HEK293 (cell line): ENCODE measurements at regions not wholly inside any gene's neighbourhood (a gene's known extent, or its start where the extent isn't known, plus 50 kb on each side); places are given as distances from the start of the nearest gene placed in this dataset.

Experiments used
- CTCF ChIA-PET: fragments of 350-600 bp; formaldehyde crosslinking; extraction: SDS; loops from one replicate; lab custom pipeline; 2021; ENCODE audit warnings: antibody characterized with exemption; lab: Yijun Ruan, JAX
- POLR2A ChIA-PET: fragments of 300-600 bp; formaldehyde crosslinking; extraction: SDS; loops from one replicate; lab custom pipeline; 2020; ENCODE audit warnings: antibody characterized with exemption, inconsistent platforms; lab: Yijun Ruan, JAX
- H3K27ac ChIP-seq: fragments of 200-500 bp; sonication (Bioruptor generic); 2 replicates; pipeline ENCODE4 v1.5.1; 2014; ENCODE audit warnings: low read depth, low read length, control low read depth, inconsistent platforms; ENCODE audit errors: extremely low read depth
- H3K36me3 ChIP-seq, 2 experiments: fragments of 200-500 bp in 1 of 2; sonication (Bioruptor generic) in 1 of 2; 1 replicate in 1 of 2; 2 replicates in 1 of 2; pipeline ENCODE4 v1.5.1; 2014 to 2017; ENCODE audit warnings: inconsistent platforms in 2 of 2, low read length in 2 of 2; ENCODE audit not compliant: control insufficient read depth in 2 of 2, insufficient read depth in 1 of 2
- H3K4me1 ChIP-seq: fragments of 200-500 bp; sonication (Bioruptor generic); 2 replicates; pipeline ENCODE4 v1.5.1; 2014; ENCODE audit warnings: mild to moderate bottlenecking, low read length, inconsistent platforms; ENCODE audit not compliant: control insufficient read depth, insufficient read depth
- H3K4me3 ChIP-seq: 2 replicates; pipeline ENCODE4 v1.5.1; 2011; ENCODE audit warnings: low read depth, mild to moderate bottlenecking, control low read depth, low read length, moderate library complexity
- H3K9me3 ChIP-seq: fragments of 200-500 bp; sonication (Bioruptor generic); 2 replicates; pipeline ENCODE4 v1.5.1; 2014; ENCODE audit warnings: low read depth, low read length, inconsistent platforms; ENCODE audit not compliant: control insufficient read depth, insufficient read depth
- ATF2 ChIP-seq: fragments of 450-650 bp; formaldehyde crosslinking; IDR thresholded peaks from 2 replicates; pipeline ENCODE4 v1.5.1; 2016; ENCODE audit warnings: missing biosample characterization, missing genetic modification characterization, low read depth
- FEZF1 ChIP-seq: fragments of 450-650 bp; formaldehyde crosslinking; IDR thresholded peaks from 2 replicates; pipeline ENCODE4 v1.5.1; 2016; ENCODE audit warnings: missing biosample characterization, missing genetic modification characterization
- GLIS2 ChIP-seq: fragments of 450-650 bp; formaldehyde crosslinking; IDR thresholded peaks from 2 replicates; pipeline ENCODE4 v1.5.1; 2016; ENCODE audit warnings: missing biosample characterization, missing genetic modification characterization
- HOXC10 ChIP-seq: sonication (generic); formaldehyde crosslinking; IDR thresholded peaks from 2 replicates; pipeline ENCODE4 v1.8.1; 2023; ENCODE audit warnings: mild to moderate bottlenecking, missing genetic modification reagents
- KLF8 ChIP-seq: fragments of 450-650 bp; formaldehyde crosslinking; IDR thresholded peaks from 2 replicates; pipeline ENCODE4 v1.5.1; 2016; ENCODE audit warnings: missing biosample characterization, missing genetic modification characterization
- MZF1 ChIP-seq: fragments of 450-650 bp; formaldehyde crosslinking; IDR thresholded peaks from 2 replicates; pipeline ENCODE4 v1.5.1; 2017; ENCODE audit warnings: missing biosample characterization, missing genetic modification characterization, borderline replicate concordance
- SALL2 ChIP-seq: fragments of 450-650 bp; formaldehyde crosslinking; IDR thresholded peaks from 2 replicates; pipeline ENCODE4 v1.5.0; 2017; ENCODE audit warnings: missing biosample characterization, mild to moderate bottlenecking, missing genetic modification characterization, borderline replicate concordance
- YY2 ChIP-seq: fragments of 450-650 bp; formaldehyde crosslinking; IDR thresholded peaks from 2 replicates; pipeline ENCODE4 v1.5.1; 2016; ENCODE audit warnings: missing biosample characterization, missing genetic modification characterization
- ZBTB44 ChIP-seq: fragments of 450-650 bp; IDR thresholded peaks from 2 replicates; pipeline ENCODE4 v1.5.1; 2018; ENCODE audit warnings: missing biosample characterization, mild to moderate bottlenecking, missing genetic modification characterization
- ZEB2 ChIP-seq: fragments of 450-650 bp; formaldehyde crosslinking; IDR thresholded peaks from 2 replicates; pipeline ENCODE4 v1.5.1; 2016; ENCODE audit warnings: missing biosample characterization, missing genetic modification characterization
- ZFP3 ChIP-seq: fragments of 450-650 bp; formaldehyde crosslinking; IDR thresholded peaks from 2 replicates; pipeline ENCODE4 v1.5.1; 2016; ENCODE audit warnings: low read depth, missing biosample characterization, missing genetic modification characterization
- ZNF132 ChIP-seq: fragments of 450-650 bp; formaldehyde crosslinking; IDR thresholded peaks from 2 replicates; pipeline ENCODE4 v1.5.1; 2017; ENCODE audit warnings: missing biosample characterization, missing genetic modification characterization, borderline replicate concordance
- ZNF157 ChIP-seq: fragments of 450-650 bp; formaldehyde crosslinking; IDR thresholded peaks from 2 replicates; pipeline ENCODE4 v1.5.1; 2016; ENCODE audit warnings: missing biosample characterization, missing genetic modification characterization
- ZNF266 ChIP-seq: fragments of 450-650 bp; formaldehyde crosslinking; IDR thresholded peaks from 2 replicates; pipeline ENCODE4 v1.5.1; 2016; ENCODE audit warnings: missing biosample characterization, missing genetic modification characterization, low read depth
- ZNF335 ChIP-seq: fragments of 450-650 bp; formaldehyde crosslinking; conservative IDR thresholded peaks from 2 replicates; pipeline ENCODE4 v1.5.1; 2016; ENCODE audit warnings: missing biosample characterization, missing genetic modification characterization
- ZNF350 ChIP-seq: fragments of 450-650 bp; formaldehyde crosslinking; IDR thresholded peaks from 2 replicates; pipeline ENCODE4 v1.5.0; 2017; ENCODE audit warnings: missing biosample characterization, mild to moderate bottlenecking, missing genetic modification characterization
- ZNF423 ChIP-seq: fragments of 450-650 bp; formaldehyde crosslinking; IDR thresholded peaks from 2 replicates; pipeline ENCODE4 v1.5.1; 2016; ENCODE audit warnings: missing biosample characterization, missing genetic modification characterization
- ZNF433 ChIP-seq: fragments of 450-650 bp; formaldehyde crosslinking; IDR thresholded peaks from 2 replicates; pipeline ENCODE4 v1.5.1; 2016; ENCODE audit warnings: missing biosample characterization, missing genetic modification characterization, low read depth
- ZNF48 ChIP-seq: fragments of 450-650 bp; formaldehyde crosslinking; IDR thresholded peaks from 2 replicates; pipeline ENCODE4 v1.5.1; 2016; ENCODE audit warnings: missing biosample characterization, missing genetic modification characterization
- ZNF510 ChIP-seq: fragments of 450-650 bp; formaldehyde crosslinking; IDR thresholded peaks from 2 replicates; pipeline ENCODE4 v1.5.1; 2018; ENCODE audit warnings: mild to moderate bottlenecking, missing genetic modification characterization, missing biosample characterization; ENCODE audit not compliant: insufficient replicate concordance
- ZNF521 ChIP-seq: fragments of 450-650 bp; formaldehyde crosslinking; IDR thresholded peaks from 2 replicates; pipeline ENCODE4 v1.5.1; 2017; ENCODE audit warnings: missing biosample characterization, mild to moderate bottlenecking, missing genetic modification characterization
- ZNF544 ChIP-seq: fragments of 450-650 bp; formaldehyde crosslinking; IDR thresholded peaks from 2 replicates; pipeline ENCODE4 v1.5.0; 2017; ENCODE audit warnings: missing biosample characterization, missing genetic modification characterization
- ZNF548 ChIP-seq: fragments of 450-650 bp; formaldehyde crosslinking; IDR thresholded peaks from 2 replicates; pipeline ENCODE4 v1.5.1; 2016; ENCODE audit warnings: missing biosample characterization, missing genetic modification characterization
- ZNF558 ChIP-seq: fragments of 450-650 bp; formaldehyde crosslinking; IDR thresholded peaks from 2 replicates; pipeline ENCODE4 v1.5.1; 2016; ENCODE audit warnings: missing biosample characterization, missing genetic modification characterization
- ZNF658 ChIP-seq: fragments of 450-650 bp; formaldehyde crosslinking; IDR thresholded peaks from 2 replicates; pipeline ENCODE4; 2016; ENCODE audit warnings: missing biosample characterization, missing genetic modification characterization
- ZNF747 ChIP-seq: fragments of 450-650 bp; formaldehyde crosslinking; IDR thresholded peaks from 2 replicates; pipeline ENCODE4 v1.5.1; 2016; ENCODE audit warnings: missing biosample characterization, missing genetic modification characterization

- H3K36me3 ChIP-seq: no peaks in the 10 kb centered on the region
- no peak for TF ChIP-seq ZNF521 (tag by site-specific recombination)
- no peak for TF ChIP-seq ZNF132 (tag by site-specific recombination)
- TF ChIP-seq ZNF157 (tag by site-specific recombination): no peak
- TF ChIP-seq ZFP3 (tag by site-specific recombination): no peak
- no peak for TF ChIP-seq ZNF350 (tag by site-specific recombination)
- TF ChIP-seq, all 188 proteins: peak for 0
- CTCF ChIA-PET: no interaction called here
- no peaks in the 10 kb centered on the region for H3K9me3 ChIP-seq
- POLR2A ChIA-PET: no interaction called here
- no peak overlapping the region for H3K27ac ChIP-seq
- no peak overlapping the region for H3K4me3 ChIP-seq
- H3K4me1 ChIP-seq: no peaks in the 10 kb centered on the region
These were observed 85.3 kb downstream of the ZNF726 start for GRCh38 chr19:23999821-24000610.

- no peak for TF ChIP-seq ZNF266 (tag by site-specific recombination)
- TF ChIP-seq ZNF423: no peak
- TF ChIP-seq ZNF335 (tag by site-specific recombination): no peak
- no peak for TF ChIP-seq KLF8 (tag by site-specific recombination)
- TF ChIP-seq ZNF747 (tag by site-specific recombination): no peak
- TF ChIP-seq HOXC10 (CRISPR knock-in tag): no peak
- TF ChIP-seq SALL2 (tag by site-specific recombination): no peak
- TF ChIP-seq GLIS2 (tag by site-specific recombination): no peak
- no peak for TF ChIP-seq ZNF558
- Histone ChIP-seq H3K4me1 (no peaks in the 10 kb centered on the region), H3K9me3 (no peaks in the 10 kb centered on the region), H3K27ac (no peak overlapping the region), H3K4me3 (no peak overlapping the region), H3K36me3 (no peaks in the 10 kb centered on the region)
- CTCF ChIA-PET: no interaction called here
- POLR2A ChIA-PET: no interaction called here
These were observed 86.0 kb downstream of the ZNF726 start for GRCh38 chr19:24000656-24001055.

- ChIA-PET CTCF (no interaction called here), POLR2A (no interaction called here)
- H3K4me1 ChIP-seq: no peaks in the 10 kb centered on the region
- H3K36me3 ChIP-seq: no peaks in the 10 kb centered on the region
- H3K9me3 ChIP-seq: no peaks in the 10 kb centered on the region
- no peak overlapping the region for H3K4me3 ChIP-seq
- H3K27ac ChIP-seq: no peak overlapping the region
- TF ChIP-seq ZNF544 (no peak), ZNF658 (tag by site-specific recombination) (no peak), YY2 (no peak), ZNF48 (tag by site-specific recombination) (no peak), KLF8 (tag by site-specific recombination) (no peak), ZNF548 (no peak), ZNF433 (tag by site-specific recombination) (no peak), GLIS2 (tag by site-specific recombination) (no peak), FEZF1 (tag by site-specific recombination) (no peak), ZEB2 (tag by site-specific recombination) (no peak), ZBTB44 (tag by site-specific recombination) (no peak), ATF2 (tag by site-specific recombination) (no peak), ZNF423 (no peak), MZF1 (no peak), ZNF510 (no peak)
These were observed 84.6 kb upstream of the ZNF254 start for GRCh38 chr19:24002256-24002945.
